ENCODE measurements at regions not wholly inside any gene's neighbourhood (a gene's known extent, or its start where the extent isn't known, plus 50 kb on each side); places are given as distances from the start of the nearest gene placed in this dataset.

- ChIA-PET POLR2A (no interaction called here), CTCF (no interaction called here)
- no peak for ATAC-seq
- Mint-ChIP-seq H3K4me3 (no peak overlapping the region), H3K9me3 (no peaks in the 10 kb centered on the region), H3K36me3 (ENCODE audit: low read depth) (no peaks in the 10 kb centered on the region), H3K4me1 (ENCODE audit: low read depth) (no peaks in the 10 kb centered on the region), H3K27me3 (peaks cover 2% of the 10 kb centered on the region), H3K27ac (no peak overlapping the region)
- no peak for TF ChIP-seq CTCF (IDR thresholded peaks at IDR 0.05)
- no peak for DNase-seq
- intact Hi-C loops (cut with micrococcal nuclease): no loop called here
These were observed 101.1 kb upstream of the LHCGR start for GRCh38 chr2:48856657-48857056.

GRCh38 chr2:48856144-48856543 lies 100.6 kb upstream of the LHCGR start:
- no peaks in the 10 kb centered on the region for H3K36me3 Mint-ChIP-seq (ENCODE audit: low read depth)
- H3K27me3 Mint-ChIP-seq: peaks cover 2% of the 10 kb centered on the region
- no peak overlapping the region for H3K4me3 Mint-ChIP-seq
- H3K27ac Mint-ChIP-seq: no peak overlapping the region
- no peaks in the 10 kb centered on the region for H3K4me1 Mint-ChIP-seq (ENCODE audit: low read depth)
- no peak for DNase-seq
- ChIA-PET CTCF (no interaction called here), POLR2A (no interaction called here)
- intact Hi-C loops (cut with micrococcal nuclease): no loop called here
- no peak for TF ChIP-seq CTCF (IDR thresholded peaks at IDR 0.05)
- no peak for ATAC-seq
- H3K9me3 Mint-ChIP-seq: no peaks in the 10 kb centered on the region

- Mint-ChIP-seq H3K27ac (no peak overlapping the region), H3K4me3 (no peak overlapping the region), H3K4me1 (ENCODE audit: low read depth) (no peaks in the 10 kb centered on the region), H3K27me3 (peaks cover 2% of the 10 kb centered on the region), H3K36me3 (ENCODE audit: low read depth) (no peaks in the 10 kb centered on the region), H3K9me3 (no peaks in the 10 kb centered on the region)
- TF ChIP-seq CTCF (IDR thresholded peaks at IDR 0.05): no peak
- POLR2A ChIA-PET: no interaction called here
- DNase-seq: no peak
- intact Hi-C loops (cut with micrococcal nuclease): no loop called here
- CTCF ChIA-PET: no interaction called here
- no peak for ATAC-seq
These were observed 99.6 kb upstream of the LHCGR start for GRCh38 chr2:48855142-48855541.

- Mint-ChIP-seq H3K36me3 (ENCODE audit: low read depth) (no peaks in the 10 kb centered on the region), H3K4me3 (no peak overlapping the region), H3K9me3 (no peaks in the 10 kb centered on the region), H3K27me3 (peaks cover 2% of the 10 kb centered on the region), H3K27ac (no peak overlapping the region), H3K4me1 (ENCODE audit: low read depth) (no peaks in the 10 kb centered on the region)
- ChIA-PET POLR2A (no interaction called here), CTCF (no interaction called here)
- no peak for TF ChIP-seq CTCF (IDR thresholded peaks at IDR 0.05)
- DNase-seq (no peak), ATAC-seq (no peak)
- intact Hi-C loops (cut with micrococcal nuclease): no loop called here
These were observed 99.2 kb upstream of the LHCGR start for GRCh38 chr2:48854681-48855080.

- Mint-ChIP-seq H3K4me3 (no peak overlapping the region), H3K9me3 (no peaks in the 10 kb centered on the region), H3K27me3 (peaks cover 2% of the 10 kb centered on the region), H3K27ac (no peak overlapping the region), H3K36me3 (ENCODE audit: low read depth) (no peaks in the 10 kb centered on the region), H3K4me1 (ENCODE audit: low read depth) (no peaks in the 10 kb centered on the region)
- intact Hi-C loops (cut with micrococcal nuclease): no loop called here
- ChIA-PET CTCF (no interaction called here), POLR2A (no interaction called here)
- no peak for ATAC-seq
- no peak for DNase-seq
- no peak for TF ChIP-seq CTCF (IDR thresholded peaks at IDR 0.05)
These were observed 97.4 kb upstream of the LHCGR start for GRCh38 chr2:48852938-48853337.

Measured in activated CD8-positive, alpha-beta T cell treated with anti-CD3 and anti-CD28 coated beads for 36 hours (primary cell).